RWPE2 (cell line): ENCODE measurements at regions not wholly inside any gene's neighbourhood (a gene's known extent, or its start where the extent isn't known, plus 50 kb on each side); places are given as distances from the start of the nearest gene placed in this dataset.

Experiments
- ATAC-seq: fragments of 200-7000 bp; cut with Tn5 transposase; 3 replicates; pipeline ENCODE4 v1.9.1; 2021; ENCODE audit warnings: low read depth
- DNase-seq: peaks from one replicate; pipeline ENCODE4 v3.0.0-alpha.2; 2020; ENCODE audit warnings: low spot score
- H3K27ac ChIP-seq: fragments of 450-650 bp; 2 replicates; pipeline ENCODE4 v1.5.1; 2017; ENCODE audit warnings: mild to moderate bottlenecking; ENCODE audit not compliant: poor library complexity, severe bottlenecking
- H3K27me3 ChIP-seq: fragments of 250-450 bp; sonication (Bioruptor Pico); 2 replicates; pipeline ENCODE4 v1.5.1; 2021; ENCODE audit warnings: mild to moderate bottlenecking, moderate library complexity; ENCODE audit not compliant: insufficient read depth, poor library complexity, severe bottlenecking
- H3K36me3 ChIP-seq: fragments of 250-450 bp; sonication (Bioruptor Pico); 2 replicates; pipeline ENCODE4 v1.5.1; 2020; ENCODE audit warnings: low read depth, mild to moderate bottlenecking, moderate library complexity
- H3K4me1 ChIP-seq: fragments of 250-450 bp; sonication (Bioruptor Pico); 2 replicates; pipeline ENCODE4 v1.5.1; 2021; ENCODE audit warnings: mild to moderate bottlenecking, moderate library complexity; ENCODE audit not compliant: insufficient read depth, poor library complexity, severe bottlenecking
- H3K4me3 ChIP-seq: fragments of 250-450 bp; sonication (Bioruptor Pico); 2 replicates; pipeline ENCODE4 v1.5.1; 2021; ENCODE audit warnings: mild to moderate bottlenecking, moderate library complexity; ENCODE audit not compliant: severe bottlenecking
- H3K9me3 ChIP-seq: fragments of 250-450 bp; sonication (Bioruptor Pico); 2 replicates; pipeline ENCODE4 v1.5.1; 2021; ENCODE audit warnings: mild to moderate bottlenecking, moderate library complexity; ENCODE audit not compliant: severe bottlenecking
- TF ChIP-seq, protein P1 (sequence below): fragments of 450-650 bp; IDR thresholded peaks from one replicate; pipeline ENCODE4 v1.5.1; 2017; ENCODE audit warnings: mild to moderate bottlenecking, moderate library complexity; ENCODE audit not compliant: poor library complexity, severe bottlenecking

DNA sequence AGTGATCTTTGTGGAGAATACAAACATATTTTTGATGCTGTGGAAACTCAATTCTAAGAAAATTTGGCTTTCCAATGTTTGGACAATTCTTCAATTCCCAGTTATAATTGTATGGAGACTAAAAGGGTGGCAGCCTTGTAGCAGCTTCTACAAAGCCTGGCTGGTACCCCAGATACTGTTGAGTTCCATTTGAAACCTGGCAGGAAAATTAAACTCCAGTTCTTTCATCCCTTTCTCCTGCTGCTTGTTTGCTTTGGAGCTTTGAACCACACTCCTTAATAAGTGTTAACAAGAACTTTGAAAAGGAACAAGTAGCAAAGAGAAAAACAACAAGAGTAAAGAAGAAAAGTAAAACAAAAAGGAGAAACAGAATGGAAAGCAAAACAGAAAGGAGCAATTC, 172.6 kb upstream of the ADAMTS5 start:
- ATAC-seq: no peak
- TF ChIP-seq, protein P1, sequence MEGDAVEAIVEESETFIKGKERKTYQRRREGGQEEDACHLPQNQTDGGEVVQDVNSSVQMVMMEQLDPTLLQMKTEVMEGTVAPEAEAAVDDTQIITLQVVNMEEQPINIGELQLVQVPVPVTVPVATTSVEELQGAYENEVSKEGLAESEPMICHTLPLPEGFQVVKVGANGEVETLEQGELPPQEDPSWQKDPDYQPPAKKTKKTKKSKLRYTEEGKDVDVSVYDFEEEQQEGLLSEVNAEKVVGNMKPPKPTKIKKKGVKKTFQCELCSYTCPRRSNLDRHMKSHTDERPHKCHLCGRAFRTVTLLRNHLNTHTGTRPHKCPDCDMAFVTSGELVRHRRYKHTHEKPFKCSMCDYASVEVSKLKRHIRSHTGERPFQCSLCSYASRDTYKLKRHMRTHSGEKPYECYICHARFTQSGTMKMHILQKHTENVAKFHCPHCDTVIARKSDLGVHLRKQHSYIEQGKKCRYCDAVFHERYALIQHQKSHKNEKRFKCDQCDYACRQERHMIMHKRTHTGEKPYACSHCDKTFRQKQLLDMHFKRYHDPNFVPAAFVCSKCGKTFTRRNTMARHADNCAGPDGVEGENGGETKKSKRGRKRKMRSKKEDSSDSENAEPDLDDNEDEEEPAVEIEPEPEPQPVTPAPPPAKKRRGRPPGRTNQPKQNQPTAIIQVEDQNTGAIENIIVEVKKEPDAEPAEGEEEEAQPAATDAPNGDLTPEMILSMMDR: no peak
- Histone ChIP-seq H3K9me3 (no peaks in the 10 kb centered on the region), H3K4me3 (no peak overlapping the region), H3K36me3 (no peaks in the 10 kb centered on the region), H3K27me3 (no peaks in the 10 kb centered on the region), H3K27ac (no peak overlapping the region), H3K4me1 (no peaks in the 10 kb centered on the region)
- DNase-seq: no peak

DNA sequence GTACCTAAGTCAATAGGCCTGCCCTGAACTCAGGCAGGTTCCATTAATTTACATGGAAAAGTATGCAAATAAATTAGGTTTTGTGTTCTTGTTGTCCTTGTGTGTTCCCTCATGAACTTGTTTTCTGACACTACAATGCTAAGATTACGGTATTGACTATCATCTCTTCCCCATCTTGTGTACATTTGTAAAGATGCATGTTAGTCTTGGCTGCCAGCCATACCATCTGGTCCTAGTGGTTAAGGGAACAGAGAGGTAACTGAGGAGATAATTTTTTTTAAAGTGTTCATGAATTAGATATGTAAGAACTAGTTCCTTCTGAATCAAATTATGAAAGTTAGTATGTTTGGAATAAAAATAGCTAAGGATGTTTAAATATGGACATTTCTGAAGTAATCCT, 167.6 kb upstream of the ADAMTS5 start:
- Histone ChIP-seq H3K9me3 (no peaks in the 10 kb centered on the region), H3K27ac (no peak overlapping the region), H3K4me1 (no peaks in the 10 kb centered on the region), H3K4me3 (no peak overlapping the region), H3K36me3 (no peaks in the 10 kb centered on the region), H3K27me3 (no peaks in the 10 kb centered on the region)
- no peak for DNase-seq
- no peak for ATAC-seq
- TF ChIP-seq, protein P1: no peak

DNA sequence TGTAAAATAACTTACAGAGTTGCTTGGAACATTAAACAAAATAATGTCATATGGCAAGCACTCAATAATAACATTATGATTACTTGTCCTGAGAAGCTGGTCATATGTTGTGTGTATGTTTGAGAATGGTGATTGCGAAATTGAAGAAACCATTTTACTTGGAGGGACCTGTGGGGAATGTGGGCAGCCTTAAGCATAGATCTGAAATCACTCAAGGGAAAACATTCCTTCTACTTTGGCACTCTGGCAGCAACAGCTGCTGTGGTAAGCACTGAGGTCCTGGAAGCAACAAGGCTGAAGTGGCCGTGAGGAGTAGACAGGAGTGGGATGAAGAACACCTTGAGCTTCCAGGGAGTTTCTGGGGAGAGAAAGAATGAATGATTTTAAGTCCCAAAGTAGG, 165.4 kb upstream of the ADAMTS5 start:
- Histone ChIP-seq H3K36me3 (no peaks in the 10 kb centered on the region), H3K4me1 (no peaks in the 10 kb centered on the region), H3K9me3 (no peaks in the 10 kb centered on the region), H3K27ac (no peak overlapping the region), H3K4me3 (no peak overlapping the region), H3K27me3 (no peaks in the 10 kb centered on the region)
- ATAC-seq (no peak), DNase-seq (no peak)
- TF ChIP-seq, protein P1: no peak

DNA sequence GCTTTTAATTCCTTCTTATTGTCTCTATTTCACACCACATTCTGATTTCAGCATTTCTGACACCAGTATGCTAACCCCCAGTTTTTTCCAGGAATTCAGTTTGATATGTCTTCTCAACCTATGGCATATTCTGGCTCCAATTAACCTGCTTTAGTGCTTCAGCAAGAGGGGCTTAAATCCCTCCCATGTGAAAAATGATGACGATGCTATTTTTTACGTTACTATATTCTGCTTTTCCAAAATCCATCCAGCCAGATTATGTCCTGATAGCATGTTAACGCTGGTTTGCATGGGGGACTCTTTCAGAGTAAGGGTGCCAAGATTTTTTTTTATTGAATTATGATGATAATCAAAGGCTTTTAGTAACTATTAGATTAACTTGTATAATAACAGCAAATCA, 163.3 kb upstream of the ADAMTS5 start:
- DNase-seq (no peak), ATAC-seq (no peak)
- H3K4me3 ChIP-seq: no peak overlapping the region
- no peak overlapping the region for H3K27ac ChIP-seq
- H3K36me3 ChIP-seq: no peaks in the 10 kb centered on the region
- no peaks in the 10 kb centered on the region for H3K9me3 ChIP-seq
- no peaks in the 10 kb centered on the region for H3K27me3 ChIP-seq
- no peaks in the 10 kb centered on the region for H3K4me1 ChIP-seq
- TF ChIP-seq, protein P1: no peak

- H3K27ac ChIP-seq: no peak overlapping the region
- TF ChIP-seq, protein P1: no peak
- H3K4me1 ChIP-seq: no peaks in the 10 kb centered on the region
- no peaks in the 10 kb centered on the region for H3K36me3 ChIP-seq
- H3K9me3 ChIP-seq: no peaks in the 10 kb centered on the region
- no peak overlapping the region for H3K4me3 ChIP-seq
- DNase-seq (no peak), ATAC-seq (no peak)
- H3K27me3 ChIP-seq: no peaks in the 10 kb centered on the region
Measured at GRCh38 chr21:27129694-27130093, 162.8 kb upstream of the ADAMTS5 start.
